ENCODE measurements at regions not wholly inside any gene's neighbourhood (a gene's known extent, or its start where the extent isn't known, plus 50 kb on each side); places are given as distances from the start of the nearest gene placed in this dataset.

DNA sequence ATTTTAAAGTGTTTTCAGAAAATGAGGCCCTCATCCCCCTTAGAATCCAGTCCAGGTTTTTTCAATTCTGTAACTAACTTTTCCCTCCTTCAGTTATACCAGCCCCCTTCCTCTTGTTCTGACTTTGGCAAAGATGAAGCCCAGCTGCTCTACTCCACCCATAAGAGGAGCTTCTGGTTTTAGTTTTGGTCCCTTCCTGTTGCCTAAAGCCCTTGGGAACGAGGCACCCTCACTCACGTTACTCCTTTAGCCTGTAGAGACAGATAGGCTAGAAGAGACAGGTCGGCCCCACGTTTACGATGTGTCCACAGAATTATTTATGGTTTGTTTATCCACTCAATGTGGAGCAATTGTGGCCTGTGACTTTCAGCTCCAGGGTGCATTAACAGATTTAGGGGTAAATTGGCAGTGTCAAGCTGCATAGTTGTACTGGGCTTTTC is 454.2 kb upstream of the TNP1 start:
- DNase-seq: no peak
- 39% methylated on average over 5 of the region's 5 CpGs for WGBS (ENCODE audit: insufficient coverage, low coverage, low lambda C conversion rate, missing lambda C conversion rate)

DNA sequence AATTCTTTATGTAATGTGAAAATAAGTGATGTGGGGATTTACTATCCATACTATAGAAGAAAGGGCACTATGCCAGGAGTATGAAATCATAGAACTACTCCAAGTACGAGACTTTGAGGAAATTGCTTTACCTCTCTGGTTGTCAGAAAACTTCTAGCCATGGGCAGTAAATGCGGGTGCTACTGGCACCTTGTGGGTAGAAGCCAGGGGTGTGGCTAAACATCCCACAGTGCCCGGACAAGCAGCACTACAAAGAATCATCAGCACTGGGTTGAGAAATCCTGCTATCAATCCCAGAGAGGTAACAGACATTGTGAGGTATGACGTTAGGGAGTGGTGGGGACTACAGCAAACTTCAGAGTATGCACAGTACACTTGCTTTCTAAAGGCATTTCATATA is 453.5 kb upstream of the TNP1 start:
- Histone ChIP-seq H3K27ac (no peak overlapping the region), H3K36me3 (no peaks in the 10 kb centered on the region), H3K9me3 (no peaks in the 10 kb centered on the region), H3K4me3 (no peak overlapping the region), H3K27me3 (no peaks in the 10 kb centered on the region), H3K4me1 (no peaks in the 10 kb centered on the region)
- WGBS (ENCODE audit: insufficient coverage, low coverage, low lambda C conversion rate, missing lambda C conversion rate): 84% methylated on average over 3 of the region's 4 CpGs
- DNase-seq (no peak), ATAC-seq (no peak)
- intact Hi-C loops (cut with DNase I): no loop called here
- no peak for TF ChIP-seq POLR2A (IDR thresholded peaks at IDR 0.05)
- TF ChIP-seq, protein P1, sequence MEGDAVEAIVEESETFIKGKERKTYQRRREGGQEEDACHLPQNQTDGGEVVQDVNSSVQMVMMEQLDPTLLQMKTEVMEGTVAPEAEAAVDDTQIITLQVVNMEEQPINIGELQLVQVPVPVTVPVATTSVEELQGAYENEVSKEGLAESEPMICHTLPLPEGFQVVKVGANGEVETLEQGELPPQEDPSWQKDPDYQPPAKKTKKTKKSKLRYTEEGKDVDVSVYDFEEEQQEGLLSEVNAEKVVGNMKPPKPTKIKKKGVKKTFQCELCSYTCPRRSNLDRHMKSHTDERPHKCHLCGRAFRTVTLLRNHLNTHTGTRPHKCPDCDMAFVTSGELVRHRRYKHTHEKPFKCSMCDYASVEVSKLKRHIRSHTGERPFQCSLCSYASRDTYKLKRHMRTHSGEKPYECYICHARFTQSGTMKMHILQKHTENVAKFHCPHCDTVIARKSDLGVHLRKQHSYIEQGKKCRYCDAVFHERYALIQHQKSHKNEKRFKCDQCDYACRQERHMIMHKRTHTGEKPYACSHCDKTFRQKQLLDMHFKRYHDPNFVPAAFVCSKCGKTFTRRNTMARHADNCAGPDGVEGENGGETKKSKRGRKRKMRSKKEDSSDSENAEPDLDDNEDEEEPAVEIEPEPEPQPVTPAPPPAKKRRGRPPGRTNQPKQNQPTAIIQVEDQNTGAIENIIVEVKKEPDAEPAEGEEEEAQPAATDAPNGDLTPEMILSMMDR (IDR thresholded peaks at IDR 0.05): no peak

More for the DNA sequence above, 454.2 kb upstream of the TNP1 start:
- no peak overlapping the region for H3K27ac ChIP-seq
- no peak overlapping the region for H3K4me3 ChIP-seq
- intact Hi-C loops (cut with DNase I): no loop called here
- ATAC-seq: no peak
- TF ChIP-seq, protein P1 (IDR thresholded peaks at IDR 0.05): no peak
- no peak for TF ChIP-seq POLR2A (IDR thresholded peaks at IDR 0.05)
- H3K9me3 ChIP-seq: no peaks in the 10 kb centered on the region
- H3K36me3 ChIP-seq: no peaks in the 10 kb centered on the region
- no peaks in the 10 kb centered on the region for H3K27me3 ChIP-seq
- no peaks in the 10 kb centered on the region for H3K4me1 ChIP-seq

DNA sequence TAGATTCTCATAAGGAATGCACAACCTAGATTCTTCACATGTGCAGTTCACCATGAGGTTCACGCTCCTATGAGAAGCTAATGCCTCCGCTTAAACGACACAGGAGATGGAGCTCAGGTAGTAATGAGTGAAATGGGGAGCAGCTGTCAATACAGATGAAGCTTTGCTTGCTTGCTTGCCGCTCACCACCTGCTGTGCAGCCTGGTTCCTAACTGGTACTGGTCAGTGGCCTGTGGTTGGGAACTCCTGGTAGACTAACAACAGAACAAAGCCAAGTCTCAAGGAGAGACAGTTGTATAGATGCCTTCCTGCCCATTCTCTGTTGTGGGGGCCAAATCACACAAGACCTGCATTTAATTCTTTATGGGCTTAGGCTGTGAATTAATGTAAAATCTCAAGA is 449.2 kb upstream of the TNP1 start:
- no peak for DNase-seq
- H3K4me1 ChIP-seq: no peaks in the 10 kb centered on the region
- no peaks in the 10 kb centered on the region for H3K27me3 ChIP-seq
- ATAC-seq: no peak
- H3K27ac ChIP-seq: no peak overlapping the region
- H3K4me3 ChIP-seq: no peak overlapping the region
- no peak for TF ChIP-seq POLR2A (IDR thresholded peaks at IDR 0.05)
- TF ChIP-seq, protein P1 (IDR thresholded peaks at IDR 0.05): no peak
- no peaks in the 10 kb centered on the region for H3K9me3 ChIP-seq
- 80% methylated on average over 1 of the region's 4 CpGs for WGBS (ENCODE audit: insufficient coverage, low coverage, low lambda C conversion rate, missing lambda C conversion rate)
- intact Hi-C loops (cut with DNase I): no loop called here
- no peaks in the 10 kb centered on the region for H3K36me3 ChIP-seq

DNA sequence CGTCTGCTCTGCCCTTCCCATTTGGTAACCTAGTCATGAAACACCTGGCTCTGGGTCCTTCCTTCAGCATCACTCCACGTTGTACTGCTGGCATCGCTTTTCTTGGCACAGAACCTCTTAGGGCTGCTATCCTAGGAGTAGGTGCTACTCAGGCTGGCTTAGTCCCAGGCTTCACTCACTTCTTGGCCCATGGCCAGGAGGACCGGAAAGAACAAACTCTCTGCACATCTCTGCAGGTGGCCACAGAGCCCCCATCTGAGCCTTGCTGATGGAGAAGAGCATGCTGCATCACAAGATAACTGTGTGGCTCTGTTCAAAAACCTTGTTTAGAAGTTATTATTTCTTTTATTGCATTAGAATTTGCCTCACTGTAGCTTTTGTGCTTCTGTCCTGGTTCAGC is 447.2 kb upstream of the TNP1 start:
- no peak overlapping the region for H3K4me3 ChIP-seq
- no peak overlapping the region for H3K27ac ChIP-seq
- no peak for ATAC-seq
- H3K27me3 ChIP-seq: no peaks in the 10 kb centered on the region
- intact Hi-C loops (cut with DNase I): no loop called here
- no peaks in the 10 kb centered on the region for H3K36me3 ChIP-seq
- 65% methylated on average over 4 of the region's 4 CpGs for WGBS (ENCODE audit: insufficient coverage, low coverage, low lambda C conversion rate, missing lambda C conversion rate)
- TF ChIP-seq, protein P1 (IDR thresholded peaks at IDR 0.05): no peak
- TF ChIP-seq POLR2A (IDR thresholded peaks at IDR 0.05): no peak
- H3K9me3 ChIP-seq: no peaks in the 10 kb centered on the region
- no peak for DNase-seq
- no peaks in the 10 kb centered on the region for H3K4me1 ChIP-seq

DNA sequence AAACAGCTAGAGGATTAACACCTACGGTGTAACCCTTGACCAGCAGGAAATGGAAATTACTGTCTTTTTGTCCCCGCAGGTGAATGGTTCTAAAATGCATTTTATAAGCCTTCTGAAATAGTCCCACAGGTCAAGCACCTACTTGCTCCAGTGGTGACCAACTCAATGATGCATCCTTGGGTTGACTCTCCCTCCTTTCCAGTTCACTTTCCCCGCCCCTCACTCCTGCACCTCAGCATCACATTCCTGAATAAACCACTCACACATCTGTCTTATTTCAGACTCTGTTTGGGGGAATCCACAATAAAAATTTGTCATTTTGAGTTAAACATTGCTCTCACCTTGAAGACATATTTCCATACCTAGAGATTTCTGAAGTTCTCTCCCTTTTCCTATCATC is 446.0 kb upstream of the TNP1 start:
- intact Hi-C loops (cut with DNase I): no loop called here
- TF ChIP-seq, protein P1 (IDR thresholded peaks at IDR 0.05): no peak
- no peak for TF ChIP-seq POLR2A (IDR thresholded peaks at IDR 0.05)
- DNase-seq (no peak), ATAC-seq (no peak)
- no peaks in the 10 kb centered on the region for H3K36me3 ChIP-seq
- H3K4me1 ChIP-seq: peaks cover 0 to 8% (median 0%) of the 10 kb centered on the region in 4 donors
- 33% methylated on average over 1 of the region's 3 CpGs for WGBS (ENCODE audit: insufficient coverage, low coverage, low lambda C conversion rate, missing lambda C conversion rate)
- H3K27me3 ChIP-seq: no peaks in the 10 kb centered on the region
- H3K4me3 ChIP-seq: no peak overlapping the region
- H3K27ac ChIP-seq: no peak overlapping the region
- no peaks in the 10 kb centered on the region for H3K9me3 ChIP-seq
